H1 (cell line): ENCODE measurements at regions not wholly inside any gene's neighbourhood (a gene's known extent, or its start where the extent isn't known, plus 50 kb on each side); places are given as distances from the start of the nearest gene placed in this dataset.

Source experiments
- CTCF ChIA-PET: fragments of 300-600 bp; sonication (Branson Sonifier 250); formaldehyde crosslinking; loops from one replicate; lab custom pipeline; 2021; ENCODE audit not compliant: partially characterized antibody; lab: Charles Lee
- POLR2A ChIA-PET: fragments of 300-600 bp; sonication (Branson Sonifier 250); formaldehyde crosslinking; loops from one replicate; lab custom pipeline; 2021; ENCODE audit warnings: inconsistent platforms; ENCODE audit not compliant: partially characterized antibody; lab: Charles Lee
- DNase-seq, 2 experiments: peaks; one replicate each; pipeline versions ENCODE4 v3.0.0 to v3.0.0-alpha.2; 2010 to 2022; ENCODE audit warnings: low spot score in 2 of 2, low read depth in 1 of 2, mixed read lengths in 1 of 2
- FAIRE-seq: peaks from 2 replicates; lab custom pipeline; 2011; peaks lifted over from hg19 to GRCh38; lab: Jason Lieb, UNC
- H2AFZ ChIP-seq: 2 replicates; pipeline ENCODE4 v1.8.1; 2012; ENCODE audit warnings: low read length, inconsistent platforms
- H2AK5ac ChIP-seq: 2 replicates; pipeline ENCODE4 v1.6.1; 2013; ENCODE audit warnings: low read depth, low read length
- H2BK120ac ChIP-seq: replicated peaks from 2 replicates; pipeline ENCODE3; 2013; ENCODE audit warnings: low read depth, low read length, inconsistent platforms
- H2BK12ac ChIP-seq: 2 replicates; pipeline ENCODE4 v1.6.1; 2013; ENCODE audit warnings: low read depth, low read length
- H2BK15ac ChIP-seq: 2 replicates; pipeline ENCODE4 v1.6.1; 2013; ENCODE audit warnings: low read length
- H2BK20ac ChIP-seq: 2 replicates; pipeline ENCODE4 v1.6.1; 2013; ENCODE audit warnings: low read length
- H2BK5ac ChIP-seq: 2 replicates; pipeline ENCODE4 v1.6.1; 2013; ENCODE audit warnings: low read depth, low read length
- H3K14ac ChIP-seq: 2 replicates; pipeline ENCODE4 v1.6.1; 2013; ENCODE audit warnings: inconsistent platforms; ENCODE audit not compliant: insufficient read length
- H3K18ac ChIP-seq: 2 replicates; pipeline ENCODE4 v1.6.1; 2013; ENCODE audit warnings: low read length; ENCODE audit errors: extremely low read depth
- H3K23ac ChIP-seq: 2 replicates; pipeline ENCODE4 v1.6.1; 2013; ENCODE audit warnings: inconsistent platforms; ENCODE audit not compliant: insufficient read length
- H3K23me2 ChIP-seq: 2 replicates; pipeline ENCODE4 v1.6.1; 2013; ENCODE audit warnings: low read depth, low read length
- H3K27ac ChIP-seq: 2 replicates; pipeline ENCODE4 v1.6.1; 2011; ENCODE audit warnings: low read depth, low read length, inconsistent platforms
- H3K27me3 ChIP-seq, 4 experiments: replicated peaks in 1 of 4; 1 replicate in 1 of 4; 2 replicates in 3 of 4; pipeline versions ENCODE4 v1.6.1 to v1.8.1; 2011 to 2013; ENCODE audit warnings: low read length in 3 of 4, mild to moderate bottlenecking in 3 of 4, inconsistent platforms in 2 of 4, mixed read lengths in 2 of 4, moderate library complexity in 1 of 4; ENCODE audit not compliant: control insufficient read depth in 3 of 4, insufficient read depth in 3 of 4; ENCODE audit errors: extremely low read depth in 1 of 4
- H3K36me3 ChIP-seq, 4 experiments: 2 replicates each; pipeline versions ENCODE4 v1.6.1 to v1.8.1; 2011 to 2013; ENCODE audit warnings: mild to moderate bottlenecking in 4 of 4, low read length in 3 of 4, moderate library complexity in 2 of 4, control low read depth in 1 of 4, inconsistent platforms in 1 of 4; ENCODE audit not compliant: insufficient read depth in 4 of 4, control insufficient read depth in 2 of 4
- H3K4ac ChIP-seq: replicated peaks from 2 replicates; pipeline ENCODE3; 2013; ENCODE audit warnings: low read length, low read depth, mixed read lengths, inconsistent platforms; ENCODE audit not compliant: insufficient read length
- H3K4me1 ChIP-seq, 4 experiments: replicated peaks in 1 of 4; 1 replicate in 1 of 4; 2 replicates in 3 of 4; pipeline versions ENCODE4 v1.6.1 to v1.8.1; 2011 to 2013; ENCODE audit warnings: low read length in 3 of 4, inconsistent platforms in 2 of 4, mixed read lengths in 1 of 4; ENCODE audit not compliant: insufficient read depth in 4 of 4, control insufficient read depth in 3 of 4
- H3K4me2 ChIP-seq, 2 experiments: 2 replicates each; pipeline versions ENCODE4 v1.6.1 to v1.8.1; 2011 to 2013; ENCODE audit warnings: low read depth in 2 of 2, low read length in 2 of 2, control low read depth in 1 of 2, inconsistent platforms in 1 of 2, mild to moderate bottlenecking in 1 of 2; ENCODE audit not compliant: insufficient read depth in 1 of 2
- H3K4me3 ChIP-seq, 4 experiments: fragments of 200-600, 300-600 bp in 1 of 4; sonication (generic), shearing (Covaris generic), sonication (Bioruptor Twin) in 1 of 4; 2 replicates each; pipeline versions ENCODE4 v1.5.1 to v1.8.1; 2011 to 2016; ENCODE audit warnings: low read length in 4 of 4, low read depth in 3 of 4, control low read depth in 2 of 4, inconsistent platforms in 2 of 4, mild to moderate bottlenecking in 2 of 4, mixed read lengths in 1 of 4, moderate library complexity in 1 of 4; ENCODE audit not compliant: insufficient read depth in 2 of 4; ENCODE audit errors: extremely low read depth in 1 of 4
- H3K56ac ChIP-seq: replicated peaks from 2 replicates; pipeline ENCODE3; 2013; ENCODE audit warnings: low read depth, mild to moderate bottlenecking, mixed read lengths, low read length, inconsistent platforms; ENCODE audit not compliant: insufficient read length
- H3K79me1 ChIP-seq: 2 replicates; pipeline ENCODE4 v1.6.1; 2013; ENCODE audit warnings: low read depth, low read length, control low read depth
- H3K79me2 ChIP-seq, 2 experiments: 2 replicates each; pipeline versions ENCODE4 v1.6.1 to v1.8.1; 2012 to 2013; ENCODE audit warnings: low read length in 2 of 2, mild to moderate bottlenecking in 2 of 2, inconsistent platforms in 1 of 2; ENCODE audit not compliant: insufficient read depth in 2 of 2, control insufficient read depth in 1 of 2
- H3K9ac ChIP-seq, 4 experiments: replicated peaks in 1 of 4; 1 replicate in 1 of 4; 2 replicates in 3 of 4; pipeline versions ENCODE4 v1.6.1 to v1.8.1; 2011 to 2013; ENCODE audit warnings: low read depth in 3 of 4, low read length in 3 of 4, control low read depth in 2 of 4, mild to moderate bottlenecking in 2 of 4, moderate library complexity in 2 of 4, inconsistent platforms in 1 of 4; ENCODE audit errors: extremely low read depth in 1 of 4
- H3K9me3 ChIP-seq, 2 experiments: 2 replicates each; pipeline versions ENCODE4 v1.6.1 to v1.8.1; 2012 to 2013; ENCODE audit warnings: mild to moderate bottlenecking in 2 of 2, moderate library complexity in 2 of 2, control low read depth in 1 of 2, inconsistent platforms in 1 of 2, low read depth in 1 of 2, low read length in 1 of 2, mixed read lengths in 1 of 2; ENCODE audit not compliant: insufficient read depth in 2 of 2
- H4K20me1 ChIP-seq, 2 experiments: replicated peaks in 1 of 2; 2 replicates each; pipeline versions ENCODE3 to v1.8.1; 2011 to 2013; ENCODE audit warnings: inconsistent platforms in 2 of 2, low read length in 2 of 2, mild to moderate bottlenecking in 1 of 2; ENCODE audit not compliant: insufficient read depth in 2 of 2, control insufficient read depth in 1 of 2
- H4K5ac ChIP-seq: 2 replicates; pipeline ENCODE4 v1.6.1; 2013; ENCODE audit warnings: low read length, low read depth, mixed read lengths, inconsistent platforms; ENCODE audit not compliant: insufficient read length
- H4K8ac ChIP-seq: 2 replicates; pipeline ENCODE4 v1.8.0; 2013; ENCODE audit warnings: mild to moderate bottlenecking, moderate library complexity, low read length, inconsistent platforms; ENCODE audit not compliant: insufficient read depth; ENCODE audit errors: extremely low read depth
- H4K91ac ChIP-seq: replicated peaks from 2 replicates; pipeline ENCODE3; 2013; ENCODE audit warnings: low read length, mixed read lengths, inconsistent platforms; ENCODE audit not compliant: insufficient read length
- ATF2 ChIP-seq: IDR thresholded peaks from 2 replicates; pipeline ENCODE4 v1.6.1; 2012; ENCODE audit warnings: low read length, inconsistent platforms
- CTCF ChIP-seq, 3 experiments: IDR thresholded peaks; 1 replicate in 2 of 3; 2 replicates in 1 of 3; pipeline versions ENCODE4 v1.5.1 to v1.6.1; 2011; ENCODE audit warnings: low read length in 3 of 3, mild to moderate bottlenecking in 3 of 3, inconsistent platforms in 2 of 3, low read depth in 1 of 3, moderate library complexity in 1 of 3; ENCODE audit not compliant: insufficient read depth in 1 of 3; ENCODE audit errors: control extremely low read depth in 1 of 3
- FOSL1 ChIP-seq: IDR thresholded peaks from 2 replicates; pipeline ENCODE4 v1.6.1; 2011; ENCODE audit warnings: mild to moderate bottlenecking, low read depth, low read length, moderate library complexity; ENCODE audit not compliant: insufficient read depth
- GTF2F1 ChIP-seq: IDR thresholded peaks from 2 replicates; pipeline ENCODE4 v1.6.1; 2012; ENCODE audit warnings: low read depth, low read length, improper control_type of control experiment, borderline replicate concordance
- HDAC6 ChIP-seq: IDR thresholded peaks from one replicate; pipeline ENCODE4 v1.7.1; 2012; ENCODE audit warnings: low read depth, mild to moderate bottlenecking, inconsistent platforms, low read length, moderate library complexity
- TCF12 ChIP-seq: IDR thresholded peaks from 2 replicates; pipeline ENCODE4 v1.6.1; 2011; ENCODE audit warnings: low read depth, mild to moderate bottlenecking, low read length
- WGBS, 2 experiments: shearing (Covaris generic) in 1 of 2; methylation state at CpG; one replicate each; pipeline versions ENCODE4 v1.1.6 to v1.1.7; 2013 to 2015; ENCODE audit warnings: low lambda C conversion rate in 2 of 2, mixed read lengths in 2 of 2, inconsistent platforms in 1 of 2, low coverage in 1 of 2, missing lambda C conversion rate in 1 of 2; ENCODE audit not compliant: insufficient replicate concordance in 2 of 2, insufficient coverage in 1 of 2, insufficient read length in 1 of 2; ENCODE audit errors: extremely low coverage in 1 of 2, missing lambda C conversion rate in 1 of 2; 5-methylcytosine and 5-hydroxymethylcytosine counted together

DNA sequence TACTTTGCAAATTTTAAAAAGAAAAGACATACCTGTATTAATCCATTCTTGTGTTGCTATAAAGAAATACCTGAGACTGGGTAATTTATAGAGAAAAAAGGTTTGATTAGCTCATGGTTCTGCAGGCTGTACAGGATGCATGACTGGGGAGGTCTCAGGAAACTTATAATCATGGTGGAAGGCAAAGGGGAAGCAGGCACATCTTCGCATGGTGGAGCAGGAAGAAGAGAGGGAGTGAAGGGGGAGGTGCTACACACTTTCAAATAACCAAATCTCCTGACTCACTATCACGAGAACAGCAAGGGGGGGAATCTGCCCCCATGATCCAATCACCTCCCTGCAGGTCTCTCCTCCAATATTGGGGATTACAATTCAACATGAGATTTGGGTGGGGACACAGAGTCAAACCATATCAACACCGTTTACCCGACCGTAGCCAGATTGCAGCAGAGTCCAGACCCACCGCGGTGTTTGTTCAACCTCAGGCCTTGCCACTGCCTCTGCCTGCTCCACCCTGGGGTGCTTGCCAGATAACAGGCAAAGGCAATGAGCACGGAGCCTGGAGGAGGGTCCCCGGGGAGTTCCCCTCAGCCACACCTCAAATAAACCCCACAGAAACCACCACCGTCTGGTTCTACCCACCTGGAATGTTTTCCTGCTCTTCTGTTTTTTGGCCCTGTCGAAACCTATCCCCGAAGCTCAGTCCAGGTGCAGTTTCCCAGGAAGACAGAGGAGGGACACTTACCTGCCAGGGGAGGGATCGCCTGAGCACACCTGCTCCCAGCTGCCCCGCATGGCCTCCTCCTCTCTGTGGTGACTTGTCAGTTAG is 142.2 kb upstream of the AFDN start:
- H3K27me3 ChIP-seq, result peaks cover 0 to 15% (median 6%) of the 10 kb centered on the region in 4 experiments; a peak in 4 of 7 replicates
- H4K5ac ChIP-seq, result no peak overlapping the region
- no peak overlapping the region for H2BK120ac ChIP-seq
- no peaks in the 10 kb centered on the region for H3K79me2 ChIP-seq
- no peak for FAIRE-seq
- H4K8ac ChIP-seq, result no peak overlapping the region
- no peak overlapping the region for H4K91ac ChIP-seq
- no peak overlapping the region for H3K4me2 ChIP-seq
- peaks cover 0 to 1% of the 10 kb centered on the region in 2 experiments for H4K20me1 ChIP-seq
- H3K9ac ChIP-seq, result no peak overlapping the region
- no peak overlapping the region for H3K18ac ChIP-seq
- H2BK20ac ChIP-seq, result no peak overlapping the region
- H3K14ac ChIP-seq, result no peak overlapping the region
- ChIA-PET POLR2A (interaction anchor here (0.6 kb wide), 1 partner anchor 118 kb away, joined by 3 read pairs; no protein-coding TSS in a partner anchor), CTCF (interaction anchor here (0.6 to 1.1 kb wide), 3 partner anchors 27 to 61 kb away, joined by 3 to 5 read pairs (median 4); no protein-coding TSS in a partner anchor)
- peak overlapping the region; percentile 43; the same call in 1 of the 2 replicates for H2BK12ac ChIP-seq
- no peak overlapping the region for H2BK15ac ChIP-seq
- H3K79me1 ChIP-seq, result no peaks in the 10 kb centered on the region
- 0 out of 2 replicates have a peak overlapping the region, but pooled peaks have one; percentile 9 for H2BK5ac ChIP-seq
- no peak overlapping the region for H3K4ac ChIP-seq
- DNase-seq, result no peak
- H3K36me3 ChIP-seq, result no peaks in the 10 kb centered on the region
- 86% methylated on average over 14 of the region's 14 CpGs; no CpG with 5 or more reads in 1 of the 2 experiments for WGBS, 2 experiments
- H3K9me3 ChIP-seq, result no peaks in the 10 kb centered on the region; a peak in 1 of 4 replicates
- no peak overlapping the region for H3K4me3 ChIP-seq
- peaks cover 0 to 15% (median 2%) of the 10 kb centered on the region in 4 experiments; a peak in 5 of 7 replicates for H3K4me1 ChIP-seq
- H3K27ac ChIP-seq, result no peak overlapping the region
- no peak overlapping the region for H3K56ac ChIP-seq
- no peak overlapping the region for H3K23ac ChIP-seq
- peaks cover 5% of the 10 kb centered on the region; the same call in 1 of the 2 replicates for H3K23me2 ChIP-seq
- no peak overlapping the region for H2AFZ ChIP-seq
- no peak overlapping the region for H2AK5ac ChIP-seq
- TF ChIP-seq ATF2 (no peak), GTF2F1 (no peak), CTCF (IDR thresholded peaks at IDR 0.05; ENCODE audit: control extremely low read depth in 1 of 3, insufficient read depth in 1 of 3, low read depth in 1 of 3, low read length in 3 of 3) (peak in 2 of 3 experiments; percentile 18 to 25; a peak in 2 of 4 replicates), TCF12 (no peak), FOSL1 (no peak), HDAC6 (no peak)
